SK-N-SH (cell line): ENCODE measurements at regions not wholly inside any gene's neighbourhood (a gene's known extent, or its start where the extent isn't known, plus 50 kb on each side); places are given as distances from the start of the nearest gene placed in this dataset.

Source experiments
- CTCF ChIA-PET: fragments of 300-600, 350-600 bp; formaldehyde crosslinking; extraction: SDS; loops from one replicate; lab custom pipeline; 2021; lab: Yijun Ruan, JAX
- POLR2A ChIA-PET: fragments of 350-600 bp; sonication (Branson Sonifier 250); formaldehyde crosslinking; extraction: SDS; loops from one replicate; lab custom pipeline; 2020; ENCODE audit warnings: antibody characterized with exemption, inconsistent platforms; lab: Yijun Ruan, JAX
- DNase-seq: peaks from one replicate; pipeline ENCODE4 v3.0.0; 2012
- H2AFZ ChIP-seq: fragments of 200-600 bp; sonication (generic); 2 replicates; pipeline ENCODE4 v1.8.1; 2016; ENCODE audit warnings: antibody characterized with exemption, mild to moderate bottlenecking, low read depth
- H3F3A ChIP-seq: fragments of 200-600 bp; sonication (generic); replicated peaks from 2 replicates; pipeline ENCODE3; 2016; ENCODE audit warnings: antibody characterized with exemption, mild to moderate bottlenecking; ENCODE audit not compliant: insufficient read depth
- H3K27ac ChIP-seq, 2 experiments: fragments of 200-500 bp in 1 of 2; fragments of 200-600 bp in 1 of 2; sonication (Bioruptor generic) in 1 of 2; sonication (generic), shearing (Covaris generic) in 1 of 2; 2 replicates each; pipeline versions ENCODE4 v1.5.1 to v1.6.1; 2014 to 2016; ENCODE audit warnings: low read depth in 2 of 2, inconsistent platforms in 1 of 2, low read length in 1 of 2, mild to moderate bottlenecking in 1 of 2, mixed read lengths in 1 of 2
- H3K27me3 ChIP-seq: fragments of 200-600 bp; sonication (generic), shearing (Covaris generic); 2 replicates; pipeline ENCODE4 v1.6.1; 2016; ENCODE audit warnings: mixed run types; ENCODE audit not compliant: insufficient read depth
- H3K36me3 ChIP-seq, 2 experiments: fragments of 200-500 bp in 1 of 2; fragments of 200-600 bp in 1 of 2; sonication (Bioruptor generic) in 1 of 2; sonication (generic) in 1 of 2; replicated peaks in 1 of 2; 2 replicates each; pipeline versions ENCODE3 to v1.5.1; 2014 to 2016; ENCODE audit warnings: low read length in 1 of 2, mild to moderate bottlenecking in 1 of 2; ENCODE audit not compliant: insufficient read depth in 2 of 2, control insufficient read depth in 1 of 2
- H3K4me1 ChIP-seq, 2 experiments: fragments of 200-500 bp in 1 of 2; fragments of 200-600 bp in 1 of 2; sonication (Bioruptor generic) in 1 of 2; sonication (generic), shearing (Covaris generic) in 1 of 2; 2 replicates each; pipeline versions ENCODE4 v1.5.1 to v1.6.1; 2014 to 2016; ENCODE audit warnings: low read depth in 1 of 2, low read length in 1 of 2, mixed run types in 1 of 2; ENCODE audit not compliant: insufficient read depth in 2 of 2, control insufficient read depth in 1 of 2
- H3K4me2 ChIP-seq: fragments of 200-600 bp; sonication (generic), shearing (Covaris generic); 2 replicates; pipeline ENCODE4 v1.6.1; 2017; ENCODE audit warnings: mixed run types
- H3K4me3 ChIP-seq, 2 experiments: fragments of 200-500 bp in 1 of 2; fragments of 200-600 bp in 1 of 2; sonication (Bioruptor generic) in 1 of 2; sonication (generic), shearing (Covaris generic) in 1 of 2; 2 replicates each; pipeline versions ENCODE4 v1.5.1 to v1.8.1; 2014 to 2016; ENCODE audit warnings: low read depth in 2 of 2, inconsistent platforms in 1 of 2, low read length in 1 of 2, mild to moderate bottlenecking in 1 of 2, mixed read lengths in 1 of 2, moderate library complexity in 1 of 2
- H3K79me2 ChIP-seq: fragments of 200-600 bp; sonication (generic); 2 replicates; pipeline ENCODE4 v1.8.1; 2017; ENCODE audit warnings: mild to moderate bottlenecking; ENCODE audit not compliant: insufficient read depth
- H3K9ac ChIP-seq: fragments of 200-600 bp; sonication (generic); 2 replicates; pipeline ENCODE4 v1.6.1; 2017; ENCODE audit warnings: mixed run types
- H3K9me2 ChIP-seq: fragments of 200-600 bp; sonication (generic); 2 replicates; pipeline ENCODE4 v1.6.1; 2017; ENCODE audit warnings: mixed run types
- H3K9me3 ChIP-seq: fragments of 200-600 bp; sonication (generic); 2 replicates; pipeline ENCODE4 v1.6.1; 2017; ENCODE audit warnings: mixed run types, mild to moderate bottlenecking, moderate library complexity
- H4K20me1 ChIP-seq: fragments of 200-600 bp; sonication (generic); 2 replicates; pipeline ENCODE4 v1.6.1; 2017; ENCODE audit warnings: mild to moderate bottlenecking, mixed run types; ENCODE audit not compliant: insufficient read depth
- ELF1 ChIP-seq: IDR thresholded peaks from 2 replicates; pipeline ENCODE4 v1.4.0; 2012
- EP300 ChIP-seq, 2 experiments: IDR thresholded peaks; 2 replicates each; pipeline versions ENCODE4 v1.4.0 to v1.6.1; 2012; ENCODE audit warnings: borderline replicate concordance in 1 of 2, low read depth in 1 of 2, low read length in 1 of 2
- EZH2phosphoT487 ChIP-seq: fragments of 200-600 bp; sonication (generic); IDR thresholded peaks from 2 replicates; pipeline ENCODE4 v1.6.1; 2017; ENCODE audit warnings: low read depth, mixed run types, mild to moderate bottlenecking, antibody characterized with exemption, moderate library complexity, borderline replicate concordance
- FOSL2 ChIP-seq: IDR thresholded peaks from 2 replicates; pipeline ENCODE4 v1.4.0; 2012; ENCODE audit warnings: low read depth, mild to moderate bottlenecking, moderate library complexity, borderline replicate concordance
- GABPA ChIP-seq: IDR thresholded peaks from 2 replicates; pipeline ENCODE4 v1.4.0; 2012; ENCODE audit warnings: low read depth, mild to moderate bottlenecking
- GATA2 ChIP-seq: sonication (generic); formaldehyde crosslinking; IDR thresholded peaks from 2 replicates; pipeline ENCODE4 v1.5.0; 2020; ENCODE audit warnings: mild to moderate bottlenecking, missing genetic modification reagents
- IRF3 ChIP-seq: fragments of 150-350 bp; IDR thresholded peaks from 2 replicates; pipeline ENCODE4 v1.6.1; 2016; ENCODE audit warnings: mild to moderate bottlenecking, low read depth, low read length
- JUND ChIP-seq: IDR thresholded peaks from 2 replicates; pipeline ENCODE4 v1.4.0; 2012
- MEF2A ChIP-seq: IDR thresholded peaks from 2 replicates; pipeline ENCODE4 v1.4.0; 2012; ENCODE audit warnings: low read depth, borderline replicate concordance
- MXI1 ChIP-seq: IDR thresholded peaks from 2 replicates; pipeline ENCODE4 v1.6.1; 2012; ENCODE audit warnings: mild to moderate bottlenecking, low read depth, low read length, improper control_type of control experiment
- NFIC ChIP-seq: IDR thresholded peaks from 2 replicates; pipeline ENCODE4 v1.4.0; 2012; ENCODE audit warnings: borderline replicate concordance
- POLR2AphosphoS5 ChIP-seq: IDR thresholded peaks from 2 replicates; pipeline ENCODE4 v1.6.1; 2012; ENCODE audit warnings: low read depth, low read length
- RAD21 ChIP-seq: IDR thresholded peaks from 2 replicates; pipeline ENCODE4 v1.6.1; 2012; ENCODE audit warnings: mild to moderate bottlenecking, low read length
- RXRA ChIP-seq: IDR thresholded peaks from 2 replicates; pipeline ENCODE4 v1.4.0; 2012; ENCODE audit warnings: low read depth, mild to moderate bottlenecking, borderline replicate concordance
- SIN3A ChIP-seq: IDR thresholded peaks from 2 replicates; pipeline ENCODE4 v1.6.1; 2012; ENCODE audit warnings: low read depth, mild to moderate bottlenecking, low read length, moderate library complexity, borderline replicate concordance
- SMC3 ChIP-seq: IDR thresholded peaks from 2 replicates; pipeline ENCODE4 v1.6.1; 2012; ENCODE audit warnings: low read depth, low read length, improper control_type of control experiment
- TAF1 ChIP-seq: IDR thresholded peaks from 2 replicates; pipeline ENCODE4 v1.6.1; 2012; ENCODE audit warnings: low read depth, mild to moderate bottlenecking, low read length, moderate library complexity, borderline replicate concordance
- TEAD4 ChIP-seq: IDR thresholded peaks from 2 replicates; pipeline ENCODE4 v1.4.0; 2012; ENCODE audit warnings: mild to moderate bottlenecking, borderline replicate concordance; ENCODE audit not compliant: insufficient read depth
- YY1 ChIP-seq: IDR thresholded peaks from 2 replicates; pipeline ENCODE4 v1.4.0; 2012; ENCODE audit warnings: low read depth, mild to moderate bottlenecking
- WGBS: methylation state at CpG from one replicate; pipeline ENCODE4 v1.1.6; 2017; ENCODE audit warnings: low lambda C conversion rate; 5-methylcytosine and 5-hydroxymethylcytosine counted together
- TF ChIP-seq, protein P1 (sequence below): fragments of 200-600 bp; sonication (generic); IDR thresholded peaks from 2 replicates; pipeline ENCODE4 v1.6.1; 2017; ENCODE audit warnings: antibody characterized with exemption, mild to moderate bottlenecking, moderate library complexity
- TF ChIP-seq, protein P2 (sequence below): IDR thresholded peaks from 2 replicates; pipeline ENCODE4; 2012

DNA sequence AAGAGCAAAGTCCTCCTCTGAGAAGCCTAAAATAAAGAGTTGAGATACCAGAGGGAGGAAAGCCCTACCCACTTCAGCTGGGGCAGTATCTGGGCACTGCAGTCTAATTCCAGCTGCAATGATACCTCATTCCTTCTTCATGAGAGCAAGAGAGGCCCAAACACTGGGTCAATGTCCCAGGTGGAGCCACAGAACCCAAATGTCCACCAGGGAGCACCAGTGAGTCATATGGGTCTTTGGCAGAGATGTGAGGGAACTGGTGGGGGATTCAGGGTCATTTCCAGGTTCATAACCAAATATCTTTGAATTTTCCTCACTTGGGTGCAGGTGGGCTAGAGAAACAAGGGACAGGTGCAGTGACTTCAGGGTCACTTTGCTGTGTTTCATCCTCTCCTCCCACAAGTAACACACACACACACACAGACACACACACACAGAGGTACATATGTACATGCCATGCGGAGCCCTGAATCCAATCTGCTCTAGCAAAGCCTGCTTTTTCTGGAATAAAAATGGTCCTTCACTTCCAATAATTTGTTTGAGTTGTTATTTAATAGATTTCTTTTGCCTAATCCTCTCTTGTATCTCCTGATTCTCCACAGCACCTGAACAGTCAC, 585.4 kb downstream of the SOX6 start:
- Histone ChIP-seq H3K4me2 (no peak overlapping the region), H3K27ac (no peak overlapping the region), H3K4me1 (peaks cover 0 to 34% of the 10 kb centered on the region in 2 experiments; a peak in 2 of 4 replicates), H3K9me3 (no peaks in the 10 kb centered on the region), H3K4me3 (no peak overlapping the region), H2AFZ (no peak overlapping the region), H4K20me1 (no peaks in the 10 kb centered on the region), H3K9me2 (no peaks in the 10 kb centered on the region)
- WGBS = 86% methylated on average over 1 of the region's 1 CpG
- TF ChIP-seq YY1 (no peak), SMC3 (peak; percentile 32; the same call in 1 of the 2 replicates), TAF1 (no peak), FOSL2 (no peak), EP300 (IDR thresholded peaks at IDR 0.05; ENCODE audit: borderline replicate concordance in 1 of 2, low read depth in 1 of 2, low read length in 1 of 2) (no peak), RAD21 (peak; percentile 61), GATA2 (CRISPR knock-in tag) (no peak), ELF1 (no peak), NFIC (no peak), MXI1 (no peak), SIN3A (no peak), POLR2AphosphoS5 (no peak)
- TF ChIP-seq, protein P1, sequence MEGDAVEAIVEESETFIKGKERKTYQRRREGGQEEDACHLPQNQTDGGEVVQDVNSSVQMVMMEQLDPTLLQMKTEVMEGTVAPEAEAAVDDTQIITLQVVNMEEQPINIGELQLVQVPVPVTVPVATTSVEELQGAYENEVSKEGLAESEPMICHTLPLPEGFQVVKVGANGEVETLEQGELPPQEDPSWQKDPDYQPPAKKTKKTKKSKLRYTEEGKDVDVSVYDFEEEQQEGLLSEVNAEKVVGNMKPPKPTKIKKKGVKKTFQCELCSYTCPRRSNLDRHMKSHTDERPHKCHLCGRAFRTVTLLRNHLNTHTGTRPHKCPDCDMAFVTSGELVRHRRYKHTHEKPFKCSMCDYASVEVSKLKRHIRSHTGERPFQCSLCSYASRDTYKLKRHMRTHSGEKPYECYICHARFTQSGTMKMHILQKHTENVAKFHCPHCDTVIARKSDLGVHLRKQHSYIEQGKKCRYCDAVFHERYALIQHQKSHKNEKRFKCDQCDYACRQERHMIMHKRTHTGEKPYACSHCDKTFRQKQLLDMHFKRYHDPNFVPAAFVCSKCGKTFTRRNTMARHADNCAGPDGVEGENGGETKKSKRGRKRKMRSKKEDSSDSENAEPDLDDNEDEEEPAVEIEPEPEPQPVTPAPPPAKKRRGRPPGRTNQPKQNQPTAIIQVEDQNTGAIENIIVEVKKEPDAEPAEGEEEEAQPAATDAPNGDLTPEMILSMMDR = peak; percentile 58
- TF ChIP-seq, protein P2, sequence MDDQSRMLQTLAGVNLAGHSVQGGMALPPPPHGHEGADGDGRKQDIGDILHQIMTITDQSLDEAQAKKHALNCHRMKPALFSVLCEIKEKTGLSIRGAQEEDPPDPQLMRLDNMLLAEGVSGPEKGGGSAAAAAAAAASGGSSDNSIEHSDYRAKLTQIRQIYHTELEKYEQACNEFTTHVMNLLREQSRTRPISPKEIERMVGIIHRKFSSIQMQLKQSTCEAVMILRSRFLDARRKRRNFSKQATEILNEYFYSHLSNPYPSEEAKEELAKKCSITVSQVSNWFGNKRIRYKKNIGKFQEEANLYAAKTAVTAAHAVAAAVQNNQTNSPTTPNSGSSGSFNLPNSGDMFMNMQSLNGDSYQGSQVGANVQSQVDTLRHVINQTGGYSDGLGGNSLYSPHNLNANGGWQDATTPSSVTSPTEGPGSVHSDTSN = no peak
- TF ChIP-seq, all 33 proteins: peak for 3
- Histone ChIP-seq H3K79me2 (no peaks in the 10 kb centered on the region), H3K9ac (no peak overlapping the region), H3K36me3 (no peaks in the 10 kb centered on the region), H3K27me3 (no peaks in the 10 kb centered on the region), H3F3A (no peaks in the 10 kb centered on the region)
- CTCF ChIA-PET = interaction anchor here (0.9 to 2.9 kb wide), 8 partner anchors 10 to 843 kb away, joined by 3 to 9 read pairs (median 3); no protein-coding TSS in a partner anchor
- POLR2A ChIA-PET = no interaction called here
- DNase-seq = no peak

- H2AFZ ChIP-seq = no peak overlapping the region
- no peak overlapping the region for H3K4me2 ChIP-seq
- POLR2A ChIA-PET = interaction anchor here (1.4 kb wide), 1 partner anchor 22 kb away, joined by 6 read pairs; no protein-coding TSS in a partner anchor
Observed at GRCh38 chr11:15772547-15772946, 583.8 kb downstream of the SOX6 start.

More at GRCh38 chr11:15772547-15772946, 583.8 kb downstream of the SOX6 start:
- Histone ChIP-seq H3K36me3 (no peaks in the 10 kb centered on the region), H3K27me3 (no peaks in the 10 kb centered on the region), H3K9ac (no peak overlapping the region), H4K20me1 (no peaks in the 10 kb centered on the region), H3K9me3 (no peaks in the 10 kb centered on the region), H3K9me2 (no peaks in the 10 kb centered on the region), H3K4me3 (no peak overlapping the region), H3K4me1 (peaks cover 0 to 43% of the 10 kb centered on the region in 2 experiments; a peak in 3 of 4 replicates), H3F3A (no peaks in the 10 kb centered on the region), H3K27ac (peak overlapping the region in 1 of 2 experiments; percentile 28; a peak in 1 of 4 replicates), H3K79me2 (no peaks in the 10 kb centered on the region)
- no peak for DNase-seq
- CTCF ChIA-PET = interaction anchor here (0.9 to 2.9 kb wide), 15 partner anchors 10 to 841 kb away, joined by 3 to 9 read pairs (median 3); no protein-coding TSS in a partner anchor
- 23% methylated on average over 3 of the region's 3 CpGs for WGBS
- TF ChIP-seq EZH2phosphoT487 (no peak), EP300 (IDR thresholded peaks at IDR 0.05; ENCODE audit: borderline replicate concordance in 1 of 2, low read depth in 1 of 2, low read length in 1 of 2) (no peak), FOSL2 (no peak), RXRA (no peak), TEAD4 (no peak), IRF3 (no peak), MEF2A (no peak), NFIC (no peak), GABPA (no peak), POLR2AphosphoS5 (no peak), JUND (no peak), YY1 (no peak)
